Neural cell (in vitro differentiated cells): ENCODE measurements at regions not wholly inside any gene's neighbourhood (a gene's known extent, or its start where the extent isn't known, plus 50 kb on each side); places are given as distances from the start of the nearest gene placed in this dataset.

ENCODE experiments used
- H2AFZ ChIP-seq: fragments of 200-600, 300-800 bp; sonication (generic), shearing (Covaris generic); 2 replicates; pipeline ENCODE4 v1.6.0; 2014; ENCODE audit warnings: low read depth, mild to moderate bottlenecking, antibody characterized with exemption, low read length, moderate library complexity
- H3F3A ChIP-seq: fragments of 200-600 bp; shearing (Covaris generic); 2 replicates; pipeline ENCODE4 v1.6.1; 2016; ENCODE audit warnings: mild to moderate bottlenecking, moderate library complexity, mixed read lengths, antibody characterized with exemption, low read length; ENCODE audit not compliant: insufficient read depth, poor library complexity, severe bottlenecking
- H3K27ac ChIP-seq: fragments of 200-600, 300-800 bp; sonication (generic), shearing (Covaris generic); 2 replicates; pipeline ENCODE4 v1.5.1; 2014; ENCODE audit warnings: mild to moderate bottlenecking, low read length, moderate library complexity
- H3K27me3 ChIP-seq: fragments of 300-800, 200-600 bp; sonication (generic), shearing (Covaris generic); 2 replicates; pipeline ENCODE4 v1.6.0; 2014; ENCODE audit warnings: mild to moderate bottlenecking, low read depth, low read length, moderate library complexity; ENCODE audit not compliant: insufficient read depth
- H3K36me3 ChIP-seq: fragments of 300-800, 200-600 bp; sonication (generic), shearing (Covaris generic); 2 replicates; pipeline ENCODE4 v1.5.1; 2014; ENCODE audit warnings: mild to moderate bottlenecking, antibody characterized with exemption, low read length, moderate library complexity; ENCODE audit not compliant: insufficient read depth
- H3K4me2 ChIP-seq: fragments of 300-800, 200-600 bp; sonication (generic), shearing (Covaris generic); 2 replicates; pipeline ENCODE4 v1.6.0; 2014; ENCODE audit warnings: mild to moderate bottlenecking, low read length
- H3K4me3 ChIP-seq: fragments of 300-800, 200-600 bp; sonication (generic), shearing (Covaris generic); 2 replicates; pipeline ENCODE4 v1.5.1; 2014; ENCODE audit warnings: mild to moderate bottlenecking, low read length, moderate library complexity
- H3K79me2 ChIP-seq: fragments of 200-600 bp; shearing (Covaris generic); replicated peaks from 2 replicates; pipeline ENCODE4 v1.6.0; 2014; ENCODE audit warnings: mild to moderate bottlenecking, low read length, moderate library complexity; ENCODE audit not compliant: insufficient read depth
- H3K9ac ChIP-seq: fragments of 300-800, 200-600 bp; sonication (generic), shearing (Covaris generic); 2 replicates; pipeline ENCODE4 v1.6.1; 2016; ENCODE audit warnings: mild to moderate bottlenecking, low read length, mixed read lengths
- H3K9me2 ChIP-seq: fragments of 200-600 bp; shearing (Covaris generic); 2 replicates; pipeline ENCODE4 v1.6.1; 2016; ENCODE audit warnings: mild to moderate bottlenecking, low read length, mixed read lengths; ENCODE audit not compliant: insufficient read depth
- H3K9me3 ChIP-seq: fragments of 200-600, 300-800 bp; sonication (generic), shearing (Covaris generic); 2 replicates; pipeline ENCODE4 v1.6.1; 2016; ENCODE audit warnings: mild to moderate bottlenecking, mixed run types, low read length, moderate library complexity, mixed read lengths
- H4K20me1 ChIP-seq: fragments of 200-600 bp; shearing (Covaris generic); 2 replicates; pipeline ENCODE4 v1.6.1; 2016; ENCODE audit warnings: mild to moderate bottlenecking, mixed run types; ENCODE audit not compliant: insufficient read depth
- CTCF ChIP-seq: fragments of 450-650 bp; IDR thresholded peaks from 2 replicates; pipeline ENCODE4 v1.5.1; 2014; ENCODE audit warnings: antibody characterized with exemption, mild to moderate bottlenecking, moderate library complexity; ENCODE audit not compliant: poor library complexity, severe bottlenecking
- EP300 ChIP-seq: fragments of 450-650 bp; conservative IDR thresholded peaks from 2 replicates; pipeline ENCODE4 v1.6.1; 2014; ENCODE audit warnings: antibody characterized with exemption, mild to moderate bottlenecking, moderate library complexity; ENCODE audit not compliant: poor library complexity, severe bottlenecking
- EZH2 ChIP-seq: fragments of 200-600, 300-800 bp; shearing (Covaris generic), sonication (generic); IDR thresholded peaks from 2 replicates; pipeline ENCODE4 v1.6.1; 2014; ENCODE audit warnings: antibody characterized with exemption, low read length, borderline replicate concordance, mild to moderate bottlenecking; ENCODE audit not compliant: insufficient read depth, poor library complexity, severe bottlenecking
- MXI1 ChIP-seq: fragments of 450-650 bp; conservative IDR thresholded peaks from 2 replicates; pipeline ENCODE4 v1.6.1; 2014; ENCODE audit warnings: antibody characterized with exemption, mild to moderate bottlenecking; ENCODE audit not compliant: poor library complexity, severe bottlenecking
- POLR2AphosphoS5 ChIP-seq: IDR thresholded peaks from 2 replicates; pipeline ENCODE4 v1.6.1; 2012
- RAD21 ChIP-seq: fragments of 450-650 bp; conservative IDR thresholded peaks from 2 replicates; pipeline ENCODE4 v1.6.1; 2014; ENCODE audit warnings: antibody characterized with exemption, mild to moderate bottlenecking, moderate library complexity
- REST ChIP-seq: IDR thresholded peaks from 2 replicates; pipeline ENCODE4 v1.6.1; 2012; ENCODE audit warnings: borderline replicate concordance
- SMC3 ChIP-seq: fragments of 450-650 bp; conservative IDR thresholded peaks from 2 replicates; pipeline ENCODE4 v1.6.1; 2014; ENCODE audit warnings: antibody characterized with exemption, mild to moderate bottlenecking, moderate library complexity; ENCODE audit not compliant: poor library complexity
- TAF1 ChIP-seq: IDR thresholded peaks from 2 replicates; pipeline ENCODE4 v1.6.1; 2012; ENCODE audit warnings: low read depth

GRCh38 chr4:22030307-22030706 is 81.7 kb upstream of the KCNIP4 start:
- Histone ChIP-seq H3F3A (no peaks in the 10 kb centered on the region), H4K20me1 (no peaks in the 10 kb centered on the region), H3K36me3 (no peaks in the 10 kb centered on the region), H3K4me3 (no peak overlapping the region), H3K9me2 (no peaks in the 10 kb centered on the region), H2AFZ (no peak overlapping the region), H3K79me2 (no peaks in the 10 kb centered on the region), H3K9ac (no peak overlapping the region), H3K27me3 (no peaks in the 10 kb centered on the region), H3K27ac (peak overlapping the region; percentile 10), H3K4me2 (peak overlapping the region; percentile 41), H3K9me3 (peaks cover 5% of the 10 kb centered on the region)
- no peak for TF ChIP-seq RAD21
- no peak for TF ChIP-seq SMC3
- no peak for TF ChIP-seq EP300

- no peak overlapping the region for H3K4me2 ChIP-seq
Observed at GRCh38 chr4:22029803-22030202, 81.2 kb upstream of the KCNIP4 start.

More at GRCh38 chr4:22029803-22030202, 81.2 kb upstream of the KCNIP4 start:
- H3F3A ChIP-seq, result no peaks in the 10 kb centered on the region
- H3K9me3 ChIP-seq, result peaks cover 5% of the 10 kb centered on the region
- no peaks in the 10 kb centered on the region for H3K27me3 ChIP-seq
- no peaks in the 10 kb centered on the region for H3K36me3 ChIP-seq
- no peaks in the 10 kb centered on the region for H3K79me2 ChIP-seq
- TF ChIP-seq CTCF (no peak), RAD21 (no peak), REST (no peak), SMC3 (no peak), POLR2AphosphoS5 (no peak), EP300 (no peak), EZH2 (no peak), MXI1 (no peak), TAF1 (no peak)
- H3K9me2 ChIP-seq, result no peaks in the 10 kb centered on the region
- H2AFZ ChIP-seq, result no peak overlapping the region
- H4K20me1 ChIP-seq, result no peaks in the 10 kb centered on the region
- no peak overlapping the region for H3K4me3 ChIP-seq
- H3K9ac ChIP-seq, result no peak overlapping the region
- H3K27ac ChIP-seq, result peak overlapping the region; percentile 10
